Gastrocnemius medialis (tissue), 4 donors: ENCODE measurements at regions not wholly inside any gene's neighbourhood (a gene's known extent, or its start where the extent isn't known, plus 50 kb on each side); places are given as distances from the start of the nearest gene placed in this dataset.

Experiments
- CTCF ChIP-seq, 5 experiments: fragments of 450-650 bp in 3 of 5; fragments of 200-600 bp in 2 of 5; sonication (generic) in 2 of 5; IDR thresholded peaks in 4 of 5; conservative IDR thresholded peaks in 1 of 5; 1 replicate in 4 of 5; 2 replicates in 1 of 5; pipeline ENCODE4 v1.5.1; 2016 to 2019; ENCODE audit warnings: antibody characterized with exemption in 5 of 5, mild to moderate bottlenecking in 3 of 5, moderate library complexity in 3 of 5
- POLR2A ChIP-seq, 2 donors: fragments of 450-650 bp; IDR thresholded peaks; one replicate each; pipeline ENCODE4 v1.6.1; 2017; ENCODE audit warnings: antibody characterized with exemption in 2 of 2, mild to moderate bottlenecking in 2 of 2, moderate library complexity in 2 of 2

- TF ChIP-seq CTCF (IDR thresholded peaks at IDR 0.05 in 4 of 5, conservative IDR thresholded peaks at IDR 0.05 in 1 of 5) = no peak
- no peak for TF ChIP-seq POLR2A (IDR thresholded peaks at IDR 0.05)
Observed at GRCh38 chrX:80929251-80929650, 119.6 kb upstream of the BRWD3 start.
